Stimulated activated CD8-positive, alpha-beta memory T cell treated with anti-CD3 and anti-CD28 coated beads, Interleukin-12 subunit alpha, Interleukin-12 subunit beta, amount 100 ng/mL, for 1 hour (primary cell): ENCODE measurements at regions not wholly inside any gene's neighbourhood (a gene's known extent, or its start where the extent isn't known, plus 50 kb on each side); places are given as distances from the start of the nearest gene placed in this dataset.

Source experiments
- DNase-seq: peaks from one replicate; pipeline ENCODE4 v3.0.0-alpha.2; 2020; ENCODE audit warnings: low read depth

- DNase-seq = no peak
Measured at GRCh38 chr5:174410716-174411478, 313.5 kb upstream of the MSX2 start.

- no peak for DNase-seq
Measured at GRCh38 chr5:174411479-174411819, 312.9 kb upstream of the MSX2 start.

DNA sequence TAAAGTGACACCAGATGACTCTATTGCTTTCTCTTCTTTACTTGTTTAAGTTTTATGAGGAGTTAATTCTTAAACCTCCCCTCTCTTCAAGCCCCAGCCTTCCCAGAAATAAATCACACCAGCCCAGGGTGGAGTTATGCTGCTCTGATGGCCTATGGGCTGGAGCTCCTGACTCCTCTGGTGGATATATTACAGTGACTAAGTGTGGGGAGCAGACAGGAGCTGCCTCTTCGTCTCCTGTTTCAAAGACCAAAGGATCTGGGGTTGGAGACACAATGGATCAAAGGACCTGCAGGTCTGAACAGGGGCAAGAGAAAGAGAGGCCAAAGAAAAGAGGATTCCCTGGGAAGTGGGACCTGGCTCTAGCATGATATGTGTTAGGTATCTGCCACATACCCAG, 312.0 kb upstream of the MSX2 start:
- no peak for DNase-seq

GRCh38 chr5:174412941-174413340, 311.4 kb upstream of the MSX2 start:
- DNase-seq = no peak

DNA sequence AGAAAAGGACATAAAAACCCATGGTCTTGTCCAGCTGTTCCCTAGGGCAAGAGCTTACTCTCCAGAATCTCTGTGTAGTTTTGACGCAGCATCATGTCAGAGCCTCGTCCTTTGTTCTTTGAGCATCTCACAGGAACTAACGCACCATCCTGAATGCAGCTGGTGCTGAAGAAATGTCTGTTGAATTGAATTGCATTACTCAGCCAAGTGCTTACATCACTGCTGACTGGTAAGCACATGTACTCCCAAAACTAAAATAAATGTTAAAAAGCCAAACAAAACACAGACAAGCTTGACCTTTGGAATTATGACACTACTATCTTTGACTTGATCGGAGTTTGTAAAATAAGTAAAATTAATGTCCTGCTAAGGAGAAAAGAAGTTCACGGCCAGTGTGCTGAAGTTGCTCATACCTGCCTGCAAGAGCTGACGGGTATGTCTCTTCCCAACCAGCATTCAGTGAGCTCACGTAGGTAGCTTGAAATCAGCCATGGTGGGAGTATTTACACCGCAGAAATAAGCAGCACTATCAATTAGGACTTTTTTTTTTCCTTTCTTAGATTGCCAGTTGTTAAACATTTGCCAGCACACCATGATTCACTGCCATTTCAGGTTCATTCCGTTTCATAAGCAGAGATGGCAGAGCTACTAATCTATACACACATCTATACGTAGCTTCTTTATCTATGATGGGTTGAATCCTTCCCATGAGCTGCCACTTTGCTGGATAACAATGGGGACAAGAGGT, 310.6 kb upstream of the MSX2 start:
- no peak for DNase-seq

GRCh38 chr5:174414315-174414710, 310.1 kb upstream of the MSX2 start:
- DNase-seq = no peak

GRCh38 chr5:174418809-174419539, 305.4 kb upstream of the MSX2 start:
- DNase-seq = no peak

DNA sequence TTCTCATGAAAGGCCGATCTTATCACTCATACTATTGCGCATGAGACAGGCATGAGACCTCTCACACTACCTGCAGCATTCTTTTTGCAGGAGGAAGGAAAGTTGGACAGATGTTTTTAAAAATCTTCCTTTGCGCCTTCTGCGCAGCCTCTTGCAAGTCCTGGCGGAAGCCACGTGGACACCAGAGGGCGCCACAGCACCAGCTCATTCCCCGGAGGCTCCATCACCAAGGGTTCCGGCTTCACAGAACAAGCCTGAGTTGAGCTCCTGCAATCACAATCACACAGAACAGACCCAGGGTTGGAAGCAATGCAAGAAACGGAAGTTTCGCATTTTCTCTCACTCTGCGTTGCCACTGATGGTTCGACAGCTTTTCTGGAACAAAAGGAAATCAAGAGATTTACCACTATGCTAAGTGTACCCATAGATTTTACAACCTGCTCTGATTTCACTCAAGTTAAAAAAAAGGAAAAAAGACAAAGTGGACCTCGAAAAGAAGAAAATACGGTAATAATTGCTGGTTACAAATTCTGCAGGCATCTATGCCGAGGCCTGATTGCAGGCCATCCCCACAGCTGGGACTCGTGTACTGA, 304.7 kb upstream of the MSX2 start:
- peak; percentile 68 for DNase-seq

GRCh38 chr5:174420651-174421407, 303.6 kb upstream of the MSX2 start:
- DNase-seq = no peak

DNA sequence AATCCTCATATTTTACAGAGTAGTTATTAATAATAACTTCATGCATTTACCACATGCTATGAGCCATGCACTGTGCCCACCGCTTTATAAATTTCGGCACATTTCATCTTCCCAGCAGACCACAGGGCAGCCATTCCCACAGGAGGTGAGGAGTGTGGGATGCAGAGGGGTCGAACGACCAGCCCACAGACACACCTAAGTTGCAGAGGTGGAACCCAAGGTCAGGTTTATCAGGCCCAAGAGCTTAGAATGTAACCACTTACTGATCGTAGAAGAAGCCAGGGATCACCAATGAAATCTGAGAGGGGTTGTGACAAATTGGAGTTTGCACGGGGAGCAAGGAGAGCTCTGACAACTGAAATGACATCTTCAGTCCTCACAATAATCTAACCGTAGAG, 303.0 kb upstream of the MSX2 start:
- no peak for DNase-seq

GRCh38 chr5:174423558-174423957, 300.8 kb upstream of the MSX2 start:
- no peak for DNase-seq

- DNase-seq = no peak
Measured at GRCh38 chr5:174424219-174425053, 299.9 kb upstream of the MSX2 start.

- no peak for DNase-seq
Measured at GRCh38 chr5:174425271-174425963, 299.0 kb upstream of the MSX2 start.

- no peak for DNase-seq
Measured at GRCh38 chr5:174425964-174426290, 298.5 kb upstream of the MSX2 start.

- DNase-seq = no peak
Measured at GRCh38 chr5:174426388-174426787, 298.0 kb upstream of the MSX2 start.

GRCh38 chr5:174426851-174427250, 297.5 kb upstream of the MSX2 start:
- no peak for DNase-seq

DNA sequence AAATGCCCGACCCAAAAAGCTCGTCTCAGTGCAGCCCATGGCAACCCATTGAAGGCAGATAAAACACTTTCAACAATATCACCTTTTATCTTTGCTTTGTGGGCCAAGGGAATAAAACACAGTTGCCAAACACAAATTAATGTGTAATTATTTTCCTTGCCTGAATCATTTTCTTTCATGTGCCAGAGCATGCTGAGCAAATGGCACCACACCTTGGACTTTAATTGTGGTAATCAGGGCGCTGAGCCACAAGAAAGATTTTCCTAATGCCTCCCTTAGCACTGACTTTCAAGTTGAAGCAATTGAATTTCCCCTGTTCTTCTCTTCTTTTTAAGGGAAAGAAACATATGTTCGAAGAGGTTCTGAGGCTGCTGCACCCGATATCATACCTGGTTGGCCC, 297.1 kb upstream of the MSX2 start:
- DNase-seq = no peak

GRCh38 chr5:174428895-174429294, 295.5 kb upstream of the MSX2 start:
- no peak for DNase-seq

- DNase-seq = no peak
Measured at GRCh38 chr5:174430940-174431339, 293.4 kb upstream of the MSX2 start.

DNA sequence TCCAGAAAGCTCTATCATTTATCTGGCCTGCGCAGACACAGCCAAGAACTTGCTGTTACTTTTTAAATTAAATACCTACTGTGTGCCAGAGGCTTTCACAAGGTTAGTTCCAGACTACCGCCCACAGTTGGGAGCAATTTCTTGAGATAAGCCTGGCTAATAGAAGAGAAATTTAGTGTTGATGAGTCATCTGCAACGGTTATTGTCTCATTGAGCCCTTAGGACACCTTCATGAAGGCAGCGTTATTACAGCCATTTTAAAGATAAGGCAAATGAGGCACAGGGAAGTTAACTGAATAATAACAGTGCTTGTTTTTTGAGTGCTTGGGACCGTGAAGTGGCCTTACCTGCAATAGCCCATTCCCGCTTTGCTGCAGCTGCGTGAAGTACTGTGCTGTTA, 292.9 kb upstream of the MSX2 start:
- DNase-seq = no peak

DNA sequence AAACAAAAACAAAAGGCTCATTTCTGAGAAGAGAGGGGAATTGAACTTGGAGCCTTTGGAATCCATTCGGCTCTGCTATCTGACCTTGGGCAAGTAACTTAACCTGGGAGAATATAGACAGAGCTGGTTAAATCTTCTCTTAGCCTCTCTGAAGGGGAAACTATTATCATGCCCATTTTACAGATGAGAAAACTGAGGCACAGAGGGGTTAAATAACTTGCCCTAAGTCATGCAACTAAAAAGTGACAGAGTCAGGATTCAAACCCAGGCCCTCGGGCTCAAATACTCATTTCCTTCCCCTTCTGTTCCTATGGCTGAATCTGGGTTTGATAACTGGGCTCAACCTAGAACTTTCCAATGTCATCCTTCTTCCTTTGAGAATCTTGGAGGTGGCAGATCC, 291.3 kb upstream of the MSX2 start:
- no peak for DNase-seq
